ENCODE measurements at regions not wholly inside any gene's neighbourhood (a gene's known extent, or its start where the extent isn't known, plus 50 kb on each side); places are given as distances from the start of the nearest gene placed in this dataset.
A peak's percentile ranks its signal among the peaks of the same experiment; 100 is the strongest.

- no peak for DNase-seq (ENCODE audit: insufficient read length)
- no peak for TF ChIP-seq POLR2AphosphoS5 (IDR thresholded peaks at IDR 0.05; ENCODE audit: low read depth, low read length)
- FAIRE-seq: no peak
Observed at GRCh38 chr13:76049376-76049746, 413.2 kb downstream of the LMO7 start.

GRCh38 chr13:76048675-76049375, 412.7 kb downstream of the LMO7 start:
- no peak for DNase-seq (ENCODE audit: insufficient read length)

GRCh38 chr13:76048131-76048530, 412.0 kb downstream of the LMO7 start:
- FAIRE-seq (no peak), DNase-seq (ENCODE audit: insufficient read length) (no peak)
- TF ChIP-seq POLR2AphosphoS5 (IDR thresholded peaks at IDR 0.05; ENCODE audit: low read depth, low read length) (no peak), POLR2A (IDR thresholded peaks at IDR 0.05; ENCODE audit: low read depth, low read length) (no peak), TAF1 (IDR thresholded peaks at IDR 0.05; ENCODE audit: borderline replicate concordance, low read depth, low read length) (no peak)

More at GRCh38 chr13:76048675-76049375, 412.7 kb downstream of the LMO7 start:
- no peak for FAIRE-seq
- TF ChIP-seq POLR2A (IDR thresholded peaks at IDR 0.05; ENCODE audit: low read depth, low read length): no peak
- no peak for TF ChIP-seq POLR2AphosphoS5 (IDR thresholded peaks at IDR 0.05; ENCODE audit: low read depth, low read length)
- TF ChIP-seq TAF1 (IDR thresholded peaks at IDR 0.05; ENCODE audit: borderline replicate concordance, low read depth, low read length): no peak

GRCh38 chr13:76043874-76044273, 407.7 kb downstream of the LMO7 start:
- DNase-seq (ENCODE audit: insufficient read length): no peak
- FAIRE-seq: no peak
- no peak for TF ChIP-seq TAF1 (IDR thresholded peaks at IDR 0.05; ENCODE audit: borderline replicate concordance, low read depth, low read length)
- TF ChIP-seq POLR2A (IDR thresholded peaks at IDR 0.05; ENCODE audit: low read depth, low read length): no peak
- no peak for TF ChIP-seq POLR2AphosphoS5 (IDR thresholded peaks at IDR 0.05; ENCODE audit: low read depth, low read length)

- TF ChIP-seq POLR2AphosphoS5 (IDR thresholded peaks at IDR 0.05; ENCODE audit: low read depth, low read length) (no peak), TAF1 (IDR thresholded peaks at IDR 0.05; ENCODE audit: borderline replicate concordance, low read depth, low read length) (no peak), POLR2A (IDR thresholded peaks at IDR 0.05; ENCODE audit: low read depth, low read length) (no peak)
- no peak for DNase-seq (ENCODE audit: insufficient read length)
- FAIRE-seq: no peak
Observed at GRCh38 chr13:76038920-76039716, 403.0 kb downstream of the LMO7 start.

- TF ChIP-seq POLR2AphosphoS5 (IDR thresholded peaks at IDR 0.05; ENCODE audit: low read depth, low read length) (no peak), POLR2A (IDR thresholded peaks at IDR 0.05; ENCODE audit: low read depth, low read length) (no peak), TAF1 (IDR thresholded peaks at IDR 0.05; ENCODE audit: borderline replicate concordance, low read depth, low read length) (no peak)
- no peak for FAIRE-seq
- no peak for DNase-seq (ENCODE audit: insufficient read length)
Observed at GRCh38 chr13:76036176-76036575, 400.0 kb downstream of the LMO7 start.

GRCh38 chr13:76035711-76036110, 399.6 kb downstream of the LMO7 start:
- no peak for DNase-seq (ENCODE audit: insufficient read length)
- no peak for FAIRE-seq
- TF ChIP-seq POLR2A (IDR thresholded peaks at IDR 0.05; ENCODE audit: low read depth, low read length) (no peak), POLR2AphosphoS5 (IDR thresholded peaks at IDR 0.05; ENCODE audit: low read depth, low read length) (no peak), TAF1 (IDR thresholded peaks at IDR 0.05; ENCODE audit: borderline replicate concordance, low read depth, low read length) (no peak)

GRCh38 chr13:76029706-76030105, 393.6 kb downstream of the LMO7 start:
- TF ChIP-seq POLR2AphosphoS5 (IDR thresholded peaks at IDR 0.05; ENCODE audit: low read depth, low read length) (no peak), POLR2A (IDR thresholded peaks at IDR 0.05; ENCODE audit: low read depth, low read length) (no peak), TAF1 (IDR thresholded peaks at IDR 0.05; ENCODE audit: borderline replicate concordance, low read depth, low read length) (no peak)
- DNase-seq (ENCODE audit: insufficient read length) (no peak), FAIRE-seq (no peak)

- FAIRE-seq: no peak
- no peak for DNase-seq (ENCODE audit: insufficient read length)
- TF ChIP-seq POLR2AphosphoS5 (IDR thresholded peaks at IDR 0.05; ENCODE audit: low read depth, low read length): no peak
- TF ChIP-seq TAF1 (IDR thresholded peaks at IDR 0.05; ENCODE audit: borderline replicate concordance, low read depth, low read length): no peak
- no peak for TF ChIP-seq POLR2A (IDR thresholded peaks at IDR 0.05; ENCODE audit: low read depth, low read length)
Observed at GRCh38 chr13:76029088-76029487, 393.0 kb downstream of the LMO7 start.

- no peak for TF ChIP-seq TAF1 (IDR thresholded peaks at IDR 0.05; ENCODE audit: borderline replicate concordance, low read depth, low read length)
- TF ChIP-seq POLR2A (IDR thresholded peaks at IDR 0.05; ENCODE audit: low read depth, low read length): no peak
- TF ChIP-seq POLR2AphosphoS5 (IDR thresholded peaks at IDR 0.05; ENCODE audit: low read depth, low read length): no peak
- FAIRE-seq (peak; percentile 14), DNase-seq (ENCODE audit: insufficient read length) (no peak)
Observed at GRCh38 chr13:76027131-76027530, 391.0 kb downstream of the LMO7 start.

- TF ChIP-seq TAF1 (IDR thresholded peaks at IDR 0.05; ENCODE audit: borderline replicate concordance, low read depth, low read length) (no peak), POLR2A (IDR thresholded peaks at IDR 0.05; ENCODE audit: low read depth, low read length) (no peak), POLR2AphosphoS5 (IDR thresholded peaks at IDR 0.05; ENCODE audit: low read depth, low read length) (no peak)
- DNase-seq (ENCODE audit: insufficient read length): no peak
- no peak for FAIRE-seq
Observed at GRCh38 chr13:76025392-76025791, 389.3 kb downstream of the LMO7 start.

- no peak for DNase-seq (ENCODE audit: insufficient read length)
- FAIRE-seq: no peak
- no peak for TF ChIP-seq TAF1 (IDR thresholded peaks at IDR 0.05; ENCODE audit: borderline replicate concordance, low read depth, low read length)
- no peak for TF ChIP-seq POLR2A (IDR thresholded peaks at IDR 0.05; ENCODE audit: low read depth, low read length)
- TF ChIP-seq POLR2AphosphoS5 (IDR thresholded peaks at IDR 0.05; ENCODE audit: low read depth, low read length): no peak
Observed at GRCh38 chr13:76024151-76024550, 388.0 kb downstream of the LMO7 start.
